ENCODE measurements at regions not wholly inside any gene's neighbourhood (a gene's known extent, or its start where the extent isn't known, plus 50 kb on each side); places are given as distances from the start of the nearest gene placed in this dataset.

DNA sequence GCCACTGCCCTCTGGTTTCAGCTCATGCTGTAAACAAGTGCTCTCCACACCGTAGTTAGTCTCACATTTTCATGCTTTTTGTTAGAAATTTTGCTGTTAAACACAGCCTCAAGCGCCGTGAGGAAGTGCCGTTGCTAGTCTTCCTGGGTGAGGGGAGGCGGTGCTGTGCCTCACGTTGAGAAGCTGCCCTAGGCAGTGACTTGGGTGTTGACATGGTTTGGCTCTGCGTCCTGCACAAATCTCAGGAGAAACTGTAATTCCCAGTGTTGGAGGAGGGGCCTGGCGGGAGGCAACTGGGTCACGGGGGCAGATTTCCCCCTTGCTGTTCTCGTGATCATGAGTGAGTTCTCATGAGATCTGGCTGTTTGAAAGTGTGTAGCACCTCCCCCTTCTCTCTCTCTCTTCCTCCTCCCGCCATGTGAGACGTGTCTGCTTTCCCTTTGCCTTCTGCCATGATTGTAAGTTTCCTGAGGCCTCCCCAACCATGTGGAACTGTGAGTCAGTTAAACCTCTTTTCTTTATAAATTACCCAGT is 95.8 kb downstream of the ERMARD start:
- Histone ChIP-seq H3K27ac (no peak overlapping the region), H3K4me2 (ENCODE audit: low read length) (no peak overlapping the region), H3K27me3 (ENCODE audit: control insufficient read depth, insufficient read depth, low read length) (no peaks in the 10 kb centered on the region), H3K79me2 (no peaks in the 10 kb centered on the region), H3K9ac (no peak overlapping the region), H2AFZ (no peak overlapping the region), H3K4me1 (no peaks in the 10 kb centered on the region), H3K9me3 (ENCODE audit: control insufficient read depth, low read length) (no peaks in the 10 kb centered on the region), H3K4me3 (ENCODE audit: low read depth, low read length) (no peak overlapping the region), H3K36me3 (ENCODE audit: control insufficient read depth, insufficient read depth, low read length) (no peaks in the 10 kb centered on the region)
- TF ChIP-seq, protein P1, sequence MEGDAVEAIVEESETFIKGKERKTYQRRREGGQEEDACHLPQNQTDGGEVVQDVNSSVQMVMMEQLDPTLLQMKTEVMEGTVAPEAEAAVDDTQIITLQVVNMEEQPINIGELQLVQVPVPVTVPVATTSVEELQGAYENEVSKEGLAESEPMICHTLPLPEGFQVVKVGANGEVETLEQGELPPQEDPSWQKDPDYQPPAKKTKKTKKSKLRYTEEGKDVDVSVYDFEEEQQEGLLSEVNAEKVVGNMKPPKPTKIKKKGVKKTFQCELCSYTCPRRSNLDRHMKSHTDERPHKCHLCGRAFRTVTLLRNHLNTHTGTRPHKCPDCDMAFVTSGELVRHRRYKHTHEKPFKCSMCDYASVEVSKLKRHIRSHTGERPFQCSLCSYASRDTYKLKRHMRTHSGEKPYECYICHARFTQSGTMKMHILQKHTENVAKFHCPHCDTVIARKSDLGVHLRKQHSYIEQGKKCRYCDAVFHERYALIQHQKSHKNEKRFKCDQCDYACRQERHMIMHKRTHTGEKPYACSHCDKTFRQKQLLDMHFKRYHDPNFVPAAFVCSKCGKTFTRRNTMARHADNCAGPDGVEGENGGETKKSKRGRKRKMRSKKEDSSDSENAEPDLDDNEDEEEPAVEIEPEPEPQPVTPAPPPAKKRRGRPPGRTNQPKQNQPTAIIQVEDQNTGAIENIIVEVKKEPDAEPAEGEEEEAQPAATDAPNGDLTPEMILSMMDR (IDR thresholded peaks at IDR 0.05) = no peak

DNA sequence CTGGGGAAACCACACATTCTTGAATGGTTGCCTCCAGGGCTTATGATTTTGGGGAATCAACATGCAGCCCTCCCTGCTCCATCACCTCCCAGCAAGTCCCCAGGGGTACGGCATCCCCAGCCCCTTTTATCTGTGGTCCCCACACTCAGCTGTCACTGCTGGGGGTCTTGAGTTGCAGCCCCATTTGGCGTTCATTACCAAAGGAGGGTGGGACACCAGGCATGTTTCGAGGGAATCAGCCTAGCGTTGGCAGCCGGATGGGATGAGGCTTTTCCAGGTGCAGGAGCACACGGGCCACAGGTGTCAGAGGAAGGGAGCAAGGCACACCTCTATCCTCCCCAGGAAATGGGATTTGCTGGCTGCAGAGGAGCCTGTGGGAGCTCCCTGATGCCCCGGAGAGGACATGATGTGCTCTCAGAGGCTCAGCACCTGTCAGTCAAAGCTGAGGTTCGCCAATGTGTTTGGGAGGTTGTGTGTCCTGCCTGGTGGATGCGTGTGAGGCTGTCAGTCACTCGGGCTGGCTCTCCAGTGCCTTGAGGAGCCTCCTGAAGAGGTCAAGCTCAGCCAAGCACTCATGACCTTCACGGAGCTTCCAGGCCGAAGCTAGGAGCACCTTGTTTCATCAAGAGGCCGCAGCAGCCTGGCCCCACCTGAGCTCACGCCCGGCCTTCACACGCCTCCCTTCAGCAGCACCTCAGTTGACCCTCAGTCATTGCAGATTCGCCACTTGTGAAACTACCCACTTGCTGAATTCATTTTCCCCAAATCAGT is 95.0 kb downstream of the ERMARD start:
- Histone ChIP-seq H3K27ac (no peak overlapping the region), H3K27me3 (ENCODE audit: control insufficient read depth, insufficient read depth, low read length) (no peaks in the 10 kb centered on the region), H3K79me2 (no peaks in the 10 kb centered on the region), H3K9me3 (ENCODE audit: control insufficient read depth, low read length) (no peaks in the 10 kb centered on the region), H3K4me2 (ENCODE audit: low read length) (no peak overlapping the region), H3K4me3 (ENCODE audit: low read depth, low read length) (no peak overlapping the region), H3K9ac (no peak overlapping the region), H2AFZ (no peak overlapping the region), H3K4me1 (no peaks in the 10 kb centered on the region), H3K36me3 (ENCODE audit: control insufficient read depth, insufficient read depth, low read length) (no peaks in the 10 kb centered on the region)
- TF ChIP-seq, protein P1 (IDR thresholded peaks at IDR 0.05) = no peak

DNA sequence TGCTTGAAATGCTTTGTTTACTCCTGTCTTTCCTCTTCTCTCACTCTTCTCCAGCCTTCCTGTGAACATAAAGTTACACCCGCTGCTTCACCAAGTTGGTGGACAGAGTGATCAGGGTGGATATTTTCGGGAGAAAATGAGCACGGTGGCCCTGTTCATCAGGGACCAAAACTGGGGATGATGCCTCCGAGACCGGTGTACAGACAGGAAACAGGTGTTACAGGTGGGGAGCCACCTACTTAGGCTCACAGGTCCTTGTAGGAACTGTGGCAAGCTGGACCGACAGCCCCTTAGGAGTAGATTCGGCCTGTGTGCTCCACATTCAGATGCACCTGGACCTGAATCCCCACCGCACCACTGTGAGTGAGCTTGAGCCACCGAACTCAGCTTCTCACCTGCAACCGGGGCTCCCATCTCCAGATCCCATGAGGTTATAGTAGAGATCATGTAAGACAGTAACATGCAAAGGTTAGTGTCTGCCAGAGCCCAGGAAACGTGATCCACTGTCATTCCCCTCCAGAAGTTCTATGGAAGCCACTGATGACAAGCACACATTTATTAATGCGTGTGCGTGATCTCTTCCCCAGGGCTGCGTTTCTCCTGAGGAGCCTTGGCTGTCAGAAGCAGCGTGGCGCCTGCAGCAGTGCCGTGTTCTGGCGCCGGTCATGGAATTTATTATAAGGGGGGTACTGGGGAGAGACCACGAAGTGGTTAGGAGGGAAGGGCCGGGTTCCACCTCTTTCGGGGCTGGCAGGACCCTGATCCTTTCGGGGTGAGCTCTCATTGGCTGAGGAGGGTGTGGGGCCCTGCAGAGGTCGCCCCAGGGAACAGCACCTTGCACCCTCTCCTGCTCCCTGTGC is 94.2 kb downstream of the ERMARD start:
- Histone ChIP-seq H3K36me3 (ENCODE audit: control insufficient read depth, insufficient read depth, low read length) (no peaks in the 10 kb centered on the region), H2AFZ (no peak overlapping the region), H3K4me3 (ENCODE audit: low read depth, low read length) (no peak overlapping the region), H3K4me2 (ENCODE audit: low read length) (no peak overlapping the region), H3K79me2 (no peaks in the 10 kb centered on the region), H3K27me3 (ENCODE audit: control insufficient read depth, insufficient read depth, low read length) (no peaks in the 10 kb centered on the region), H3K9me3 (ENCODE audit: control insufficient read depth, low read length) (no peaks in the 10 kb centered on the region), H3K9ac (no peak overlapping the region), H3K27ac (no peak overlapping the region), H3K4me1 (no peaks in the 10 kb centered on the region)
- TF ChIP-seq, protein P1 (IDR thresholded peaks at IDR 0.05) = no peak

DNA sequence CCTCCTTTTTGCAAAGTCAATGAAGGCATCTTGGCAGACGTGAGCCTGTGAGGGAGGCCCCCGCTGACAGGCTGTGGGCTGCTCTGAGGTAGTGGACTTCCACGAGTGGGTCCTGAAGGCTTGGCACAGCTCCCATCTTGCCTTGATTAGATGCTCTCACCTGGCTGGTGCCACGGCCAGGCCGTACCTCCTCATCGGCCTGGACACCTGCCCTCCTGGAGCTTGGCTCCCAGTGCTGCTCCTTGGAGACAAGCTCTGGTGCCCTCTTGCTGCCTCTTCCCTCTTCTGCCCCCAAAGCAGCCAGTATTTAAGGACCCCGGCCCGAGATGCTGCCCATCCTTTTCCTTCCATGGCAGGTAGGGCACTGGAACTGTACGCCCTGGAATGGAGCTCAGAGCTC is 93.5 kb downstream of the ERMARD start:
- TF ChIP-seq, protein P1 (IDR thresholded peaks at IDR 0.05) = no peak
- H3K4me1 ChIP-seq = no peaks in the 10 kb centered on the region
- H3K27me3 ChIP-seq (ENCODE audit: control insufficient read depth, insufficient read depth, low read length) = no peaks in the 10 kb centered on the region
- H3K4me3 ChIP-seq (ENCODE audit: low read depth, low read length) = no peak overlapping the region
- no peak overlapping the region for H3K27ac ChIP-seq
- H2AFZ ChIP-seq = no peak overlapping the region
- H3K36me3 ChIP-seq (ENCODE audit: control insufficient read depth, insufficient read depth, low read length) = no peaks in the 10 kb centered on the region
- H3K4me2 ChIP-seq (ENCODE audit: low read length) = no peak overlapping the region
- no peak overlapping the region for H3K9ac ChIP-seq
- H3K9me3 ChIP-seq (ENCODE audit: control insufficient read depth, low read length) = no peaks in the 10 kb centered on the region
- H3K79me2 ChIP-seq = no peaks in the 10 kb centered on the region
